Lung (tissue), 11 donors: ENCODE measurements at regions not wholly inside any gene's neighbourhood (a gene's known extent, or its start where the extent isn't known, plus 50 kb on each side); places are given as distances from the start of the nearest gene placed in this dataset.
A peak's percentile ranks its signal among the peaks of the same experiment; 100 is the strongest.

ENCODE experiments used
- ATAC-seq: fragments of 200-7000 bp; cut with Tn5 transposase; one replicate; pipeline ENCODE4 v1.9.1; 2020; ENCODE audit warnings: moderate number of reproducible peaks; ENCODE audit not compliant: insufficient read depth, low FRiP score
- DNase-seq, 3 donors: peaks; one replicate each; pipeline ENCODE4 v3.0.0-alpha.2; 2013 to 2017
- H3K27ac ChIP-seq, 2 donors: one replicate each; pipeline ENCODE4 v1.5.1; 2013; ENCODE audit warnings: mild to moderate bottlenecking in 2 of 2, moderate library complexity in 2 of 2, control low read depth in 1 of 2, inconsistent platforms in 1 of 2, low read depth in 1 of 2, low read length in 1 of 2
- H3K27me3 ChIP-seq, 3 donors: one replicate each; pipeline ENCODE4 v1.5.1; 2013; ENCODE audit warnings: low read length in 2 of 3; ENCODE audit not compliant: control insufficient read depth in 3 of 3, insufficient read depth in 3 of 3
- H3K36me3 ChIP-seq, 4 donors: one replicate each; pipeline ENCODE4 v1.5.1; 2013; ENCODE audit warnings: low read length in 4 of 4, mild to moderate bottlenecking in 1 of 4, moderate library complexity in 1 of 4; ENCODE audit not compliant: control insufficient read depth in 4 of 4, insufficient read depth in 4 of 4
- H3K4me1 ChIP-seq, 5 donors: one replicate each; pipeline ENCODE4 v1.5.1; 2013; ENCODE audit warnings: low read length in 5 of 5, mild to moderate bottlenecking in 2 of 5, moderate library complexity in 1 of 5; ENCODE audit not compliant: control insufficient read depth in 5 of 5, insufficient read depth in 5 of 5
- H3K4me3 ChIP-seq: one replicate; pipeline ENCODE4 v1.5.1; 2013; ENCODE audit warnings: mild to moderate bottlenecking, control low read depth, moderate library complexity
- H3K9ac ChIP-seq, 2 donors: one replicate each; pipeline ENCODE4 v1.5.1; 2013; ENCODE audit warnings: low read length in 2 of 2, control low read depth in 1 of 2; ENCODE audit not compliant: insufficient read depth in 1 of 2
- H3K9me3 ChIP-seq, 4 donors: one replicate each; pipeline ENCODE4 v1.5.1; 2013; ENCODE audit warnings: low read length in 3 of 4, mild to moderate bottlenecking in 1 of 4, moderate library complexity in 1 of 4; ENCODE audit not compliant: control insufficient read depth in 4 of 4, insufficient read depth in 3 of 4
- WGBS, 2 donors: extraction: QIAGEN DNeasy Blood & Tissue Kit; methylation state at CpG; one replicate each; pipeline ENCODE4 v1.1.7; 2013; 5-methylcytosine and 5-hydroxymethylcytosine counted together
- TF ChIP-seq, protein P1 (sequence below): IDR thresholded peaks from 2 replicates; pipeline ENCODE4 v1.5.1; 2012; ENCODE audit warnings: mild to moderate bottlenecking; ENCODE audit errors: control extremely low read depth, extremely low read depth
- donor health status: control.
- donor health status: control.
- donor health status: Bipolar disorder and iron deficiency.
- donor health status: healthy.
- donor health status: DM: yes; HTN: yes; CAD: no.

DNA sequence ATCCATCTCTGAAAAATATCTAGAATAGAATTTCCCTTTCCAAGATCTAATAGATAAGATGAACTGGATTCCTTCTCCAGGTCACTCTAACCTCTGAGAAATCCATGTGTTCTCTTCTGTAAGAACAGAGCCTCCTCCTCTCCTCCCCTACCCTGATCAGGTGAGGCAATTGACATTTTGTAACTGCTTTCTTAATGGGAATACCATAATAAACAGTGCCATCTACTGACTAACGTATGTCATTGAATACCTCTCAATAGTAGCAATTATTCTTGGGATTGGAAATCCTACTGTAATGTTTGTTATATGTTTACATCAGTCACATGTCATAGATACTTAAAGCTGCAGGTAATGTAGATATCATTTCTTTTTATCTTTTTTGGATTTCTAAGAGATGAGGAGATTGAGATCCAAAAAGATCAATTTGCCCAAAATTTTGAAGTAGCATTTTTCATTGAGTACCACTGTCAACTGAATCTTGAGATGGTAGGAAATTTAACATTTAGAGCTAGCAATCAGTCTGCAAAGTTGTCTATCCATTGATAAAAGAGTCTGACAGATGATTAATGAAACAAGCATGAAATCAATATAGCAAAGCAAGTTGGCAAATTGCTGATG lies 365.8 kb upstream of the HSF2 start:
- Histone ChIP-seq H3K4me1 (peaks cover 0 to 6% (median 2%) of the 10 kb centered on the region in 5 donors), H3K27me3 (no peaks in the 10 kb centered on the region), H3K9me3 (no peaks in the 10 kb centered on the region), H3K9ac (no peak overlapping the region), H3K4me3 (no peak overlapping the region), H3K27ac (no peak overlapping the region), H3K36me3 (no peaks in the 10 kb centered on the region)
- WGBS, 2 donors: 3% methylated on average over 1 of the region's 1 CpG
- peak in 2 of 3 donors; percentile 78 to 81 for DNase-seq
- ATAC-seq: peak; percentile 90
- TF ChIP-seq, protein P1, sequence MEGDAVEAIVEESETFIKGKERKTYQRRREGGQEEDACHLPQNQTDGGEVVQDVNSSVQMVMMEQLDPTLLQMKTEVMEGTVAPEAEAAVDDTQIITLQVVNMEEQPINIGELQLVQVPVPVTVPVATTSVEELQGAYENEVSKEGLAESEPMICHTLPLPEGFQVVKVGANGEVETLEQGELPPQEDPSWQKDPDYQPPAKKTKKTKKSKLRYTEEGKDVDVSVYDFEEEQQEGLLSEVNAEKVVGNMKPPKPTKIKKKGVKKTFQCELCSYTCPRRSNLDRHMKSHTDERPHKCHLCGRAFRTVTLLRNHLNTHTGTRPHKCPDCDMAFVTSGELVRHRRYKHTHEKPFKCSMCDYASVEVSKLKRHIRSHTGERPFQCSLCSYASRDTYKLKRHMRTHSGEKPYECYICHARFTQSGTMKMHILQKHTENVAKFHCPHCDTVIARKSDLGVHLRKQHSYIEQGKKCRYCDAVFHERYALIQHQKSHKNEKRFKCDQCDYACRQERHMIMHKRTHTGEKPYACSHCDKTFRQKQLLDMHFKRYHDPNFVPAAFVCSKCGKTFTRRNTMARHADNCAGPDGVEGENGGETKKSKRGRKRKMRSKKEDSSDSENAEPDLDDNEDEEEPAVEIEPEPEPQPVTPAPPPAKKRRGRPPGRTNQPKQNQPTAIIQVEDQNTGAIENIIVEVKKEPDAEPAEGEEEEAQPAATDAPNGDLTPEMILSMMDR: peak; percentile 31

DNA sequence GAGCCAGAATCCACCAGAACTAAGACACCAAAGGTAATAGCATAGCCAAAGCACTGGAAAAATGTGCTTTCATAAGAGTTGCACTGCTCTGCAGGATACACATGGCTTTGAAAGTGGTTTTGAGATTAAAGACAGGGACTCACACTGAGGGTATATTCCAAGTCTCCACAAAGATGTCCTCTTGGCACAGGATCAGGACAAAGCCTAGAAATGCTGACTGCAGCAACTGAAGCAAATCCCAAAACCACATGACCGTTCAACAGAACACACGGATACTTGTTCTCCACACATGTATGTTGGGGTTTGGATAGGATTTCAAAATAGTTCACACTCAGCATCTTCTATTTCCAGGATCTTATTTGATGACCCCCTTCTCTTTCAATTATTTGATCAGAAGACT lies 364.3 kb upstream of the HSF2 start:
- Histone ChIP-seq H3K9me3 (peaks cover 0 to 2% (median 0%) of the 10 kb centered on the region in 4 donors), H3K27ac (no peak overlapping the region), H3K36me3 (no peaks in the 10 kb centered on the region), H3K9ac (no peak overlapping the region), H3K4me3 (no peak overlapping the region), H3K4me1 (peaks cover 0 to 6% (median 0%) of the 10 kb centered on the region in 5 donors), H3K27me3 (no peaks in the 10 kb centered on the region)
- 82 to 83% methylated on average over 2 of the region's 2 CpGs for WGBS, 2 donors
- peak in 1 of 3 donors; percentile 43 for DNase-seq
- TF ChIP-seq, protein P1: no peak
- ATAC-seq: no peak

DNA sequence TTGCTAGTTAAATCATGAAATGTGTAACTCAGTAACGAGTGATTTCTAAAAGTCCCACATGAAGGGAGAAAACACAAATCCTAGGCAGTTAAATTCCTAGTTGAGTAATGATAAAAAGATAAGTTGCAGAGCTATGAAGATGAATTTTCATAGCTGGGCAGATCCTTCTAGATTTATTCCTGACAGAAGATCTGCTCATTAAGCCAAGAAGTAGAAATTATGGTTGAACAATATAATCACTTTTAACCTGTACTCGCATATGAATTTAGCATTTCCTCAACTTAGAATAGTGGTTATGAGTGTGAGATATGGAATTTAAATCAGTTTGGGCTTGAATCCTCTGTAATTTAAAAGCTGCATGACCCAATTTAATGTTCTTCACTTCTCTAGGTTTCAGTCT lies 359.2 kb upstream of the HSF2 start:
- no peak for DNase-seq
- Histone ChIP-seq H3K27ac (no peak overlapping the region), H3K9ac (no peak overlapping the region), H3K4me3 (no peak overlapping the region), H3K4me1 (peaks cover 0 to 7% (median 0%) of the 10 kb centered on the region in 5 donors), H3K27me3 (no peaks in the 10 kb centered on the region), H3K36me3 (no peaks in the 10 kb centered on the region), H3K9me3 (peaks cover 0 to 2% (median under 1%) of the 10 kb centered on the region in 4 donors)
- ATAC-seq: no peak
- TF ChIP-seq, protein P1: no peak
- WGBS, 2 donors: 92 to 93% methylated on average over 2 of the region's 2 CpGs

DNA sequence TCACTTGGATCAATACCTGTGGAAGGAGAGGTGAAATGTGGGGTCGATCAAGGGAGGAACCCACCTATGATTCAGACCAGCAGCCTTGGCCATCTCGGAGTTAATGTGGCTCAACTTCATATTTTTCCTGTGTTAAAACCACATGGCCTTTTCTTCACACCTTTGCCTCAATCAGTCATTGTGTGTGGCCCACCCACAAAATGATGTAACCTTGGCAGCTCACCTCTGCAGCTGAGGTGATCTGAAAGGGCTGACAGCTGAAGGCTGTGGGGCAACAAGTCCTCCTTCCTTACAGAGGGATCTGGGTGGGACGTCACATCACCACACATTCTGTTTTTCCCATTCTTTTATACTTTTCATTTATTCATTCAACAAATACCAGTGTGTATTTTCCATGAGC lies 357.1 kb upstream of the HSF2 start:
- Histone ChIP-seq H3K36me3 (no peaks in the 10 kb centered on the region), H3K4me1 (peaks cover 0 to 7% (median 0%) of the 10 kb centered on the region in 5 donors), H3K27ac (peak overlapping the region in 1 of 2 donors; percentile 41), H3K9ac (no peak overlapping the region), H3K27me3 (no peaks in the 10 kb centered on the region), H3K4me3 (no peak overlapping the region), H3K9me3 (peaks cover 0 to 2% (median under 1%) of the 10 kb centered on the region in 4 donors)
- WGBS, 2 donors: 84 to 94% methylated on average over 3 of the region's 3 CpGs
- TF ChIP-seq, protein P1: no peak
- DNase-seq (no peak), ATAC-seq (no peak)
